GM12878 (cell line): ENCODE measurements at regions not wholly inside any gene's neighbourhood (a gene's known extent, or its start where the extent isn't known, plus 50 kb on each side); places are given as distances from the start of the nearest gene placed in this dataset.

Experiments used
- CBFB ChIP-seq: IDR thresholded peaks from 2 replicates; pipeline ENCODE4 v1.6.1; 2016; ENCODE audit warnings: antibody characterized with exemption, low read depth
- EP300 ChIP-seq, 2 experiments: fragments of 150-350 bp in 1 of 2; IDR thresholded peaks; 2 replicates each; pipeline ENCODE4 v1.6.1; 2011 to 2012; ENCODE audit warnings: low read depth in 2 of 2, low read length in 2 of 2, borderline replicate concordance in 1 of 2, improper control_type of control experiment in 1 of 2, inconsistent platforms in 1 of 2; ENCODE audit not compliant: control insufficient read depth in 1 of 2
- HDAC6 ChIP-seq: fragments of 200-600 bp; sonication (generic); IDR thresholded peaks from one replicate; pipeline ENCODE4 v1.8.0; 2017; ENCODE audit warnings: antibody characterized with exemption; ENCODE audit not compliant: unreplicated experiment
- NR2C2 ChIP-seq: IDR thresholded peaks from 2 replicates; pipeline ENCODE4 v1.6.1; 2011; ENCODE audit warnings: borderline replicate concordance, low read depth; ENCODE audit not compliant: control insufficient read depth, insufficient read length
- POLR2AphosphoS5 ChIP-seq: IDR thresholded peaks from 2 replicates; pipeline ENCODE4 v1.6.1; 2011; ENCODE audit warnings: mild to moderate bottlenecking, low read length, inconsistent platforms
- SIN3A ChIP-seq: IDR thresholded peaks from 2 replicates; pipeline ENCODE4 v1.6.1; 2012; ENCODE audit warnings: low read depth, low read length, improper control_type of control experiment

GRCh38 chr9:7369384-7369821 is 430.2 kb downstream of the DMAC1 start:
- TF ChIP-seq EP300 (IDR thresholded peaks at IDR 0.05; ENCODE audit: borderline replicate concordance in 1 of 2, control insufficient read depth in 1 of 2, low read depth in 2 of 2, low read length in 2 of 2): no peak
- TF ChIP-seq SIN3A: no peak
- no peak for TF ChIP-seq NR2C2
- no peak for TF ChIP-seq POLR2AphosphoS5
- TF ChIP-seq CBFB: no peak
- TF ChIP-seq HDAC6: no peak
